BE2C (cell line): ENCODE measurements at regions not wholly inside any gene's neighbourhood (a gene's known extent, or its start where the extent isn't known, plus 50 kb on each side); places are given as distances from the start of the nearest gene placed in this dataset.

Source experiments
- DNase-seq: peaks from one replicate; pipeline ENCODE4 v3.0.0-alpha.2; 2020
- H3K27me3 ChIP-seq: fragments of 250-450 bp; sonication (Bioruptor Pico); 2 replicates; pipeline ENCODE4 v1.5.1; 2020; ENCODE audit warnings: mild to moderate bottlenecking
- H3K36me3 ChIP-seq: fragments of 250-450 bp; sonication (Bioruptor Pico); 2 replicates; pipeline ENCODE4 v1.5.1; 2020; ENCODE audit warnings: mild to moderate bottlenecking
- H3K4me1 ChIP-seq: fragments of 250-450 bp; sonication (Bioruptor Pico); 2 replicates; pipeline ENCODE4 v1.5.1; 2020
- H3K4me3 ChIP-seq: 2 replicates; pipeline ENCODE4 v1.5.1; 2011; ENCODE audit warnings: low read depth, low read length
- H3K9me3 ChIP-seq: fragments of 250-450 bp; sonication (Bioruptor Pico); 2 replicates; pipeline ENCODE4 v1.5.1; 2020
- CTCF ChIP-seq: IDR thresholded peaks from 2 replicates; pipeline ENCODE4 v1.5.1; 2012; ENCODE audit warnings: mild to moderate bottlenecking, low read depth, low read length

- no peak for TF ChIP-seq CTCF
- DNase-seq, result no peak
- no peaks in the 10 kb centered on the region for H3K36me3 ChIP-seq
- H3K9me3 ChIP-seq, result no peaks in the 10 kb centered on the region
- H3K4me1 ChIP-seq, result no peaks in the 10 kb centered on the region
- no peaks in the 10 kb centered on the region for H3K27me3 ChIP-seq
- H3K4me3 ChIP-seq, result no peak overlapping the region
Observed at GRCh38 chr10:85445702-85446101, 920.9 kb downstream of the GRID1 start.

DNA sequence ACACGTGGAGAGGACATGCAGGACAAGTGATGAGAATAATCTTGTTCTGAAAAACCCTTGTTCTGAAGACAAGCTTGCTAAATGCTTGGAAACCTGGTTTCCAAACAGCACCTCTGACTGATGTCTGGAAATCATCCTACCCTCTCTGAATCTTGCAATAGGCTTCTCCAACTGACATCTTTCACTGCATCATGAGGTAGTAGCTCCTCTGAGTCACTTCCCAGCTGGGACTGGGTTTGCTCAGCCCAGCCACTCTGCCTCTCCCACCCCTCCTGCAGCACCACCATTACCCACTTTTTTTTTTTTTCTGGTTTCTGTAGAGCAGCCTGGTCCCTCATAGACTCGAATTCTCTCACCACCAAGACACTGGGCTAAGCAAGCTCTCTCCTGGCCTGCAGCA, 919.8 kb downstream of the GRID1 start:
- no peaks in the 10 kb centered on the region for H3K4me1 ChIP-seq
- no peak for DNase-seq
- no peak overlapping the region for H3K4me3 ChIP-seq
- H3K9me3 ChIP-seq, result no peaks in the 10 kb centered on the region
- no peak for TF ChIP-seq CTCF
- no peaks in the 10 kb centered on the region for H3K36me3 ChIP-seq
- H3K27me3 ChIP-seq, result no peaks in the 10 kb centered on the region

- Histone ChIP-seq H3K27me3 (no peaks in the 10 kb centered on the region), H3K9me3 (no peaks in the 10 kb centered on the region), H3K4me1 (no peaks in the 10 kb centered on the region), H3K36me3 (no peaks in the 10 kb centered on the region), H3K4me3 (no peak overlapping the region)
- DNase-seq, result no peak
- no peak for TF ChIP-seq CTCF
Observed at GRCh38 chr10:85447690-85448089, 918.9 kb downstream of the GRID1 start.

DNA sequence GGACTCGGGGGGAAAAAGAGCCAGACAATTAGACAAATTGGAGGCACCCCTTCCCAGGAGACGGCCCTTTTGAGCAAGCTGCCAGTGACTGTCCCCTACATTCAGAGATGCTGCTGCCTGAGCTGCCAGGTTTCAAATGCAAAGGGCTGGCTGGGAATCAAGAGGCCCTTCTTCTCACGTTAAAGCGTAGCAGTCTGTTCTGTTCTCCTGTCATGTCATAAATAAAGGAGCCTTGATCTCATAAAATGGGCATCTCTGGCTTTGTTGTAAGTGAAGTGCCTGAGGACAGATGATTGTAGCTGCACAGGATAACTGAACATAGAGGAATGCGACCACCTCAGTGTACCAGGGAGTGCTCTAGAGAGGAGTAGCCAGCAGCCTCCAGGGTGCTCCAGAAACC, 917.9 kb downstream of the GRID1 start:
- Histone ChIP-seq H3K4me3 (no peak overlapping the region), H3K27me3 (no peaks in the 10 kb centered on the region), H3K36me3 (no peaks in the 10 kb centered on the region), H3K4me1 (no peaks in the 10 kb centered on the region), H3K9me3 (no peaks in the 10 kb centered on the region)
- no peak for TF ChIP-seq CTCF
- DNase-seq, result no peak

DNA sequence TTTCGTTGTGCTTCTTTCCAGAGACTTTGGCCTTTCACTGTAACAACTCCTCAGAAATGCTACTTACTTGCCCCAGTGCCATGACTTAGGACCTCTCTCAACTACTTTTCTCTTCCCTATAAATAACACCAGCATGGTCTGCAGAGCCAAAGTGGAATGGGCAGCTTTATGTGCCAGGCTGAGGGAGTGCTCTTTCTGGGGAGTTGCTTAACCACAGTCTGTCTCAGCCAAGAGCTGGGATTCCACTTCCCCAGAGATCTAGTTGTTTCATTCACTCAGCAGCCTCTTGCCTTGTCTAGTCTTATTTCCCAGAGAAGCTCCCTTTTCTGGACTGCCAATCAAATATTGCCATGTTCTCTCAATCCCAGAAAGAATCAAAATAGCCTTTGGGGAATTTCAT, 912.2 kb downstream of the GRID1 start:
- H3K4me3 ChIP-seq, result no peak overlapping the region

GRCh38 chr10:85457191-85457590, 909.4 kb downstream of the GRID1 start:
- TF ChIP-seq CTCF, result no peak
- no peak for DNase-seq
- Histone ChIP-seq H3K4me3 (no peak overlapping the region), H3K36me3 (no peaks in the 10 kb centered on the region), H3K27me3 (no peaks in the 10 kb centered on the region), H3K9me3 (no peaks in the 10 kb centered on the region), H3K4me1 (peaks cover 3% of the 10 kb centered on the region)

More for the DNA sequence above, 912.2 kb downstream of the GRID1 start:
- no peak for DNase-seq
- Histone ChIP-seq H3K36me3 (no peaks in the 10 kb centered on the region), H3K9me3 (no peaks in the 10 kb centered on the region), H3K4me1 (peaks cover 3% of the 10 kb centered on the region), H3K27me3 (no peaks in the 10 kb centered on the region)
- TF ChIP-seq CTCF, result no peak
